GM12875 (cell line): ENCODE measurements at regions not wholly inside any gene's neighbourhood (a gene's known extent, or its start where the extent isn't known, plus 50 kb on each side); places are given as distances from the start of the nearest gene placed in this dataset.

ENCODE experiments used
- H3K4me3 ChIP-seq: one replicate; pipeline ENCODE4 v1.5.1; 2011; ENCODE audit warnings: low read depth, low read length, control low read depth
- TF ChIP-seq, protein P1 (sequence below): IDR thresholded peaks from 2 replicates; pipeline ENCODE4 v1.5.1; 2011; ENCODE audit warnings: low read depth, mild to moderate bottlenecking, control low read depth, inconsistent platforms, low read length, moderate library complexity, borderline replicate concordance; ENCODE audit not compliant: insufficient read depth

DNA sequence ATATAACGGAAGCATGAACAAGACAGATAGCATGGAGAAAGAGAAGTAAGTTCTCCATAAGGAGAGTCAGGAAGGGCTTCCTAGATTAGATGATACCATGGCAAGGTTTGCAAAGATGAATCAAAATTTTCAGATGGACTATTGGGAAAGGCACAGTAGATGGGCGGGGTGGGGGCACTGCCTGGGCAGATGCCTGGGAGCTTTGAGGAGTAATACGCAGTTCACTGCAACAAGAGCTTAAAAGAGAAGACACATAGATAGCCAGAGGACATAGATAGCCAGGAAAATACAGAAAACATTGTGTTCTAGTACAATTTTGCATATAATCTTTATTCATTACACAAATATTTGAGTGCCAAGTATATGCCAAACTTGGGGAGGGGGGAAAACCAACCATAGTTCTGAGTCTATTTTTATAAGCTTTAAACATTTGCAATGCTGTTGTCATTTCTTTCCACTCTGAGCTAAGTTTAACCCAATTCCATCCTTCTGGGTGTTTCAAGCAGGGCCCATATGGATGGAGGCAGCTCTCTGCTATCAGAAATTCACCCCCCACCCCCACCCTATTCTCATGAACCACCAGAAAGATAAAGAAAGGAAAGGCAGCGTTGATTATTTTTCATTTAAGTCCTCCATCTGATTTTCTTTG, 120.6 kb downstream of the NUF2 start:
- H3K4me3 ChIP-seq, result no peak overlapping the region
- TF ChIP-seq, protein P1, sequence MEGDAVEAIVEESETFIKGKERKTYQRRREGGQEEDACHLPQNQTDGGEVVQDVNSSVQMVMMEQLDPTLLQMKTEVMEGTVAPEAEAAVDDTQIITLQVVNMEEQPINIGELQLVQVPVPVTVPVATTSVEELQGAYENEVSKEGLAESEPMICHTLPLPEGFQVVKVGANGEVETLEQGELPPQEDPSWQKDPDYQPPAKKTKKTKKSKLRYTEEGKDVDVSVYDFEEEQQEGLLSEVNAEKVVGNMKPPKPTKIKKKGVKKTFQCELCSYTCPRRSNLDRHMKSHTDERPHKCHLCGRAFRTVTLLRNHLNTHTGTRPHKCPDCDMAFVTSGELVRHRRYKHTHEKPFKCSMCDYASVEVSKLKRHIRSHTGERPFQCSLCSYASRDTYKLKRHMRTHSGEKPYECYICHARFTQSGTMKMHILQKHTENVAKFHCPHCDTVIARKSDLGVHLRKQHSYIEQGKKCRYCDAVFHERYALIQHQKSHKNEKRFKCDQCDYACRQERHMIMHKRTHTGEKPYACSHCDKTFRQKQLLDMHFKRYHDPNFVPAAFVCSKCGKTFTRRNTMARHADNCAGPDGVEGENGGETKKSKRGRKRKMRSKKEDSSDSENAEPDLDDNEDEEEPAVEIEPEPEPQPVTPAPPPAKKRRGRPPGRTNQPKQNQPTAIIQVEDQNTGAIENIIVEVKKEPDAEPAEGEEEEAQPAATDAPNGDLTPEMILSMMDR, result no peak

DNA sequence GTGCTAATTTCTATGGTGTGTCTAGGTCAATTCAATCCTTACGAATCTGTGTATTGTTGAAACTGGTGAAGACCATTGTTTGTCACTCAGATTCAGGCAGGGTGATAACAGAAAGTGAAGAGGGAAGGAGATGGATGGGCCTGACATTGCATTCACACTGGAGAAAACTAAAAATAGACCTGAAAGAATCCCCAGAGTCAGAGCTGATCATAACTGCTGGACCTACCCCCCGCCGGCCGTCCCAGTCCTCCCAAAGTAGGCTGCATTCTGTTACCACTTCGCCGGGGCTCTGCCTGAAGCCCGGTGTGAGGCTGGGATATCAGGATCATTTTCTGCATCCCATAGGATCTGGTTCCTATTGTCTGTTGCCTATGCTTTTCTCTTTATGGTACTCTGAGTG, 121.1 kb downstream of the NUF2 start:
- TF ChIP-seq, protein P1, result no peak
- no peak overlapping the region for H3K4me3 ChIP-seq

DNA sequence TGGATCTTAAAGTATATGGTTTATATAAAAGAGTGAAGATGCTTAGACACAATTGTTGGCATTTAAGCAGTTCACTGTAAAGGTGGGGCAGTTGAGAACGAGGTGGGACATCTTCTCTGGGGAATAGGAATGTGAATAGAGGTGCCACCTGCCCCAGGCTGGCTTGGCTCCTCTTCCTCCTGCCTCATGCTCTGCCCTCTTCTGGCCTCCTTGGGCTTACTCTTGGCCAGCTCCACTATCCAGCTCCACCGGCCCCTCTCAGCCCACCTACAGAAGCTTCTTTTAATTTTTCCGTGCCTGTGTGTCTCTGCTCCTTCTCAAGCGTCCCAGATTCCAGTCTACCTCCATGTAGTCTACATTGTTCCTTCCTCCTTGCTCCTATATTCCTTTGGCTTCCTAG, 122.1 kb downstream of the NUF2 start:
- TF ChIP-seq, protein P1, result no peak
- H3K4me3 ChIP-seq, result no peak overlapping the region

DNA sequence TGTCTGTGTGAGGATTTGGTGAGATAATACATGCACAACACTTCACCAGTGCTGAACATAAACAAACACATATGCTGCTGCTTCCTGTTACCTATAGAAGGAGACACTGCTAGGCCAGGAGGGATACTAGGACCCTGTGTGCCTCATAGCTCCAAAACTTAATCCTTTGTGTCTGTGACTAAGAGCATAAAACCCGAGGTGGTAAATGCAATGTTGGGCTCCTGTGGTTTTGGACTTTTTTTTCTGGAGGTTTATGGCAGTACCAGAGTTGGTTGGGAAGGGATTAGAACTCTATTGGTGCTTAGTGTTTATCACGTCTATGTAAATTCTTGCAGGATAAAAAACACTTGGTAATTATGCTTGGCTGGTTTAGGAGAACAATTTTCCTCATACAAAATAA, 122.9 kb downstream of the NUF2 start:
- no peak overlapping the region for H3K4me3 ChIP-seq
- TF ChIP-seq, protein P1, result no peak

DNA sequence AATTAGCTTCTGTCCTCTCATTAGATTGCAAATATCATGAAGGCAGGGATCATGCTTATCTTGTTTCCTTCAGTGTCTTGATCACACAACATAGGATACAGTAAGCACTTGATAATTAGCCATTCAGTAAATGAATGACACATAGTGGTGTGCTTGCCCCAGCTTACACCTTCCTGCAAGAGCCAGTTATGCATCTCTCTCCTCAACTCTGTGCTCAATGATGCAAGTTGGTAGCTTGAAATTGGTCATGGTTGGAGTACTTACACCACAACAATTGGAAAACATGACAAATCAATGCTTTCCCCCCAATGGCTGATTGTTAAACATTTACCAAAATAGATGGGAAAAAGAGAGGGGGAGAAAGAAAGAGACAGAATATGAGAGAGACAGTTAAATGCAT, 129.2 kb downstream of the NUF2 start:
- TF ChIP-seq, protein P1, result no peak

DNA sequence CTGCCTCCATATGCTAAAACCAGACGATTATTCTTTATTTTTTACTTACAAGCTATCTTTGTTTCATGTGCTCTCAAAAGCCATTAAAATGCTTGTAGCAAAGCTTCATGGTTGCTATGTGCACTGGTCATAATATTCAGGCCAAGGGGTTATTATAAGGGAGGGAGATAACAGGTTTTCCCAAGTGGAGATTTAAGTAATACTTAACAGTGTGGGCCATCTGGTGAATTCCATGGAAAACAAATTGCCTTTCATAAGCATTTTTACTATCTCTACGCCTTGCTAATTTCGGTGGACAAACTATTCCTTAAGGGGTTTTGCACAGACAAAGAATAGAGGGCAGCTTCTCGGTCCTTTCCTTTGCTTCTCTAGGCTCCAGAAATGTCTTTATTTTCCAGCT, 137.8 kb downstream of the NUF2 start:
- TF ChIP-seq, protein P1, result no peak
- no peak overlapping the region for H3K4me3 ChIP-seq

More for the DNA sequence above, 129.2 kb downstream of the NUF2 start:
- H3K4me3 ChIP-seq, result no peak overlapping the region

DNA sequence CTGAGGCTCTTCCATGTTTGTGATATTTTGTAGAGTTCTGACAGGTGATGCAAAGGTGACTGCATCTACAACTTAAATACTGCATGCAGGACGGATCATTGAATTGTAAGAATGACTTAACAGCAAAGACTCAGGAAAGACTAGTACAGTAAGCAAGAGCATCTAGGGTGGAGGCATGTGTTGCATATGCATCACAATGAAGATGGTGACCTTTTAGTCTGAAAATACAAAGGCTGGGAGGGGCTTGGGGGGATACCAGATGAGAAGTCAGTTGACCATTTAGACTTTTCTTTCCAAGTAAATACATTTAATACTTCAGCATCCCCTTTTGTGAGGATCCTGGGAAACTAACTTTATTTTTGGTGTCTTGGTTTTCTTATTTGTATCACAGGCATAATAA, 145.5 kb downstream of the NUF2 start:
- TF ChIP-seq, protein P1, result no peak
- no peak overlapping the region for H3K4me3 ChIP-seq
